Endothelial cell of umbilical vein (primary cell): ENCODE measurements at regions not wholly inside any gene's neighbourhood (a gene's known extent, or its start where the extent isn't known, plus 50 kb on each side); places are given as distances from the start of the nearest gene placed in this dataset.

Source experiments
- BruUV-seq: library from RNA; stranded (reverse); fragments of 400-500 nt; replicated peaks from 2 replicates; lab custom pipeline; 2021; lab: Mats Ljungman, UMichigan
- CTCF ChIA-PET: fragments of 300-600, 350-600 bp; sonication (Branson Sonifier 250); formaldehyde crosslinking; loops from one replicate; lab custom pipeline; 2021; ENCODE audit warnings: antibody characterized with exemption, inconsistent platforms; lab: Charles Lee
- POLR2A ChIA-PET: fragments of 300-600, 350-600 bp; sonication (Branson Sonifier 250); formaldehyde crosslinking; loops from one replicate; lab custom pipeline; 2021; ENCODE audit warnings: antibody characterized with exemption, inconsistent platforms; lab: Charles Lee
- DNase-seq: peaks from one replicate; pipeline ENCODE4 v3.0.0-alpha.2; 2011; ENCODE audit warnings: low read depth, low spot score
- FAIRE-seq: peaks from 2 replicates; lab custom pipeline; 2011; peaks lifted over from hg19 to GRCh38; lab: Jason Lieb, UNC
- H2AFZ ChIP-seq: 2 replicates; pipeline ENCODE4 v1.6.0; 2012; ENCODE audit warnings: low read depth, low read length, control low read depth, inconsistent platforms
- H3K27ac ChIP-seq: 2 replicates; pipeline ENCODE4 v1.5.1; 2011; ENCODE audit warnings: low read depth, mild to moderate bottlenecking, control low read depth, low read length, moderate library complexity; ENCODE audit not compliant: insufficient read depth
- H3K27me3 ChIP-seq, 2 experiments: 2 replicates each; pipeline versions ENCODE4 v1.6.0 to v1.6.1; 2011; ENCODE audit warnings: low read length in 2 of 2, mixed read lengths in 1 of 2; ENCODE audit not compliant: control insufficient read depth in 2 of 2, insufficient read depth in 2 of 2
- H3K36me3 ChIP-seq, 2 experiments: 2 replicates in 1 of 2; 3 replicates in 1 of 2; pipeline ENCODE4 v1.5.1; 2011; ENCODE audit warnings: low read length in 2 of 2, mild to moderate bottlenecking in 1 of 2, moderate library complexity in 1 of 2; ENCODE audit not compliant: control insufficient read depth in 2 of 2, insufficient read depth in 2 of 2; ENCODE audit errors: extremely low read depth in 1 of 2
- H3K4me1 ChIP-seq: 3 replicates; pipeline ENCODE4 v1.5.1; 2011; ENCODE audit warnings: mild to moderate bottlenecking, low read length; ENCODE audit not compliant: control insufficient read depth, insufficient read depth; ENCODE audit errors: extremely low read depth
- H3K4me2 ChIP-seq: 2 replicates; pipeline ENCODE4 v1.6.1; 2011; ENCODE audit warnings: low read length, control low read depth, mixed read lengths; ENCODE audit not compliant: insufficient read depth
- H3K4me3 ChIP-seq, 3 experiments: fragments of 200-600 bp in 1 of 3; sonication (generic), shearing (Covaris generic) in 1 of 3; replicated peaks in 1 of 3; 2 replicates each; pipeline ENCODE4 v1.5.1; 2011 to 2016; ENCODE audit warnings: control low read depth in 3 of 3, low read length in 3 of 3, mild to moderate bottlenecking in 2 of 3, inconsistent platforms in 1 of 3, low read depth in 1 of 3, moderate library complexity in 1 of 3; ENCODE audit not compliant: insufficient read depth in 1 of 3
- H3K79me2 ChIP-seq: 2 replicates; pipeline ENCODE4 v1.6.0; 2012; ENCODE audit warnings: low read length, inconsistent platforms; ENCODE audit not compliant: control insufficient read depth, insufficient read depth
- H3K9ac ChIP-seq: replicated peaks from 2 replicates; pipeline ENCODE3; 2011; ENCODE audit warnings: low read length, control low read depth; ENCODE audit not compliant: insufficient read depth; ENCODE audit errors: extremely low read depth
- H3K9me1 ChIP-seq: replicated peaks from 3 replicates; pipeline ENCODE4 v1.6.0; 2011; ENCODE audit warnings: mild to moderate bottlenecking, low read length; ENCODE audit not compliant: control insufficient read depth, insufficient read depth; ENCODE audit errors: extremely low read depth
- H3K9me3 ChIP-seq: replicated peaks from 2 replicates; pipeline ENCODE4 v1.5.1; 2012; ENCODE audit warnings: low read length, inconsistent platforms; ENCODE audit not compliant: control insufficient read depth, insufficient read depth
- H4K20me1 ChIP-seq: replicated peaks from 2 replicates; pipeline ENCODE3; 2011; ENCODE audit warnings: mild to moderate bottlenecking, low read length; ENCODE audit not compliant: control insufficient read depth, insufficient read depth; ENCODE audit errors: extremely low read depth
- EZH2 ChIP-seq: IDR thresholded peaks from 2 replicates; pipeline ENCODE4 v1.6.1; 2012; ENCODE audit warnings: borderline replicate concordance, low read depth, mild to moderate bottlenecking, moderate library complexity, low read length, inconsistent platforms; ENCODE audit not compliant: severe bottlenecking
- FOS ChIP-seq: IDR thresholded peaks from 2 replicates; pipeline ENCODE4 v1.6.1; 2011; ENCODE audit warnings: mild to moderate bottlenecking, low read length, moderate library complexity, borderline replicate concordance; ENCODE audit not compliant: insufficient read depth
- GATA2 ChIP-seq: IDR thresholded peaks from 2 replicates; pipeline ENCODE4 v1.7.0; 2011; ENCODE audit warnings: low read depth, mild to moderate bottlenecking, moderate library complexity, mixed read lengths, low read length; ENCODE audit not compliant: insufficient read length, insufficient read depth
- JUN ChIP-seq: IDR thresholded peaks from 2 replicates; pipeline ENCODE4 v1.6.1; 2011; ENCODE audit warnings: borderline replicate concordance, low read depth; ENCODE audit not compliant: insufficient read length, insufficient read depth
- MYC ChIP-seq: IDR thresholded peaks from one replicate; pipeline ENCODE4 v1.6.1; 2011; ENCODE audit warnings: mild to moderate bottlenecking, low read depth, low read length
- POLR2A ChIP-seq: IDR thresholded peaks from 2 replicates; pipeline ENCODE4 v1.6.1; 2012; ENCODE audit warnings: low read depth, mild to moderate bottlenecking, control low read depth, low read length
- POLR2AphosphoS5 ChIP-seq: IDR thresholded peaks from 2 replicates; pipeline ENCODE4 v1.6.1; 2012; ENCODE audit warnings: low read depth, mild to moderate bottlenecking, control low read depth, low read length, moderate library complexity; ENCODE audit not compliant: insufficient read depth
- dilution Hi-C: fragments of 300-500 bp; cut with MboI; formaldehyde crosslinking; loops from one replicate; pipeline ENCODE4 v1.15.0; 2019; ENCODE audit warnings: low sequenced_read_pairs; ENCODE audit not compliant: extremely low pct_ligation_motif_present
- intact Hi-C: fragments of 100-400 bp; cut with micrococcal nuclease; formaldehyde crosslinking; loops from one replicate; pipeline ENCODE4 v1.10.0; 2022
- TF ChIP-seq, protein P1 (sequence below), 2 donors: IDR thresholded peaks; 1 replicate in 1 of 2; 2 replicates in 1 of 2; pipeline ENCODE4 v1.5.1; 2011; ENCODE audit warnings: low read length in 2 of 2, mild to moderate bottlenecking in 2 of 2, moderate library complexity in 2 of 2, control low read depth in 1 of 2, inconsistent platforms in 1 of 2, low read depth in 1 of 2; ENCODE audit not compliant: insufficient read depth in 1 of 2; ENCODE audit errors: extremely low read depth in 1 of 2
- TF ChIP-seq, protein P2 (sequence below): IDR thresholded peaks from 2 replicates; pipeline ENCODE4 v1.6.1; 2011; ENCODE audit not compliant: insufficient read depth, insufficient read length

GRCh38 chr21:41622831-41623548 is 115.0 kb upstream of the TMPRSS2 start:
- H3K27ac ChIP-seq = no peak overlapping the region
- H3K9me1 ChIP-seq = no peaks in the 10 kb centered on the region
- H3K9ac ChIP-seq = no peak overlapping the region
- TF ChIP-seq MYC (no peak), POLR2A (no peak)
- TF ChIP-seq, protein P1, sequence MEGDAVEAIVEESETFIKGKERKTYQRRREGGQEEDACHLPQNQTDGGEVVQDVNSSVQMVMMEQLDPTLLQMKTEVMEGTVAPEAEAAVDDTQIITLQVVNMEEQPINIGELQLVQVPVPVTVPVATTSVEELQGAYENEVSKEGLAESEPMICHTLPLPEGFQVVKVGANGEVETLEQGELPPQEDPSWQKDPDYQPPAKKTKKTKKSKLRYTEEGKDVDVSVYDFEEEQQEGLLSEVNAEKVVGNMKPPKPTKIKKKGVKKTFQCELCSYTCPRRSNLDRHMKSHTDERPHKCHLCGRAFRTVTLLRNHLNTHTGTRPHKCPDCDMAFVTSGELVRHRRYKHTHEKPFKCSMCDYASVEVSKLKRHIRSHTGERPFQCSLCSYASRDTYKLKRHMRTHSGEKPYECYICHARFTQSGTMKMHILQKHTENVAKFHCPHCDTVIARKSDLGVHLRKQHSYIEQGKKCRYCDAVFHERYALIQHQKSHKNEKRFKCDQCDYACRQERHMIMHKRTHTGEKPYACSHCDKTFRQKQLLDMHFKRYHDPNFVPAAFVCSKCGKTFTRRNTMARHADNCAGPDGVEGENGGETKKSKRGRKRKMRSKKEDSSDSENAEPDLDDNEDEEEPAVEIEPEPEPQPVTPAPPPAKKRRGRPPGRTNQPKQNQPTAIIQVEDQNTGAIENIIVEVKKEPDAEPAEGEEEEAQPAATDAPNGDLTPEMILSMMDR (IDR thresholded peaks at IDR 0.05; ENCODE audit: extremely low read depth in 1 of 2, insufficient read depth in 1 of 2, low read depth in 1 of 2, low read length in 2 of 2) = no peak
- no peaks in the 10 kb centered on the region for H3K9me3 ChIP-seq
- FAIRE-seq = no peak
- H3K4me2 ChIP-seq = no peak overlapping the region
- ChIA-PET CTCF (interaction anchor here (0.9 to 1.2 kb wide), 4 partner anchors 10 to 194 kb away, joined by 3 to 7 read pairs (median 3); no protein-coding TSS in a partner anchor), POLR2A (no interaction called here)
- no peaks in the 10 kb centered on the region for H3K4me1 ChIP-seq
- dilution Hi-C loops = no loop called here
- no peaks in the 10 kb centered on the region for H3K79me2 ChIP-seq
- no peaks in the 10 kb centered on the region for H3K27me3 ChIP-seq
- no TSS peak for BruUV-seq
- no peak overlapping the region for H2AFZ ChIP-seq
- H4K20me1 ChIP-seq = no peaks in the 10 kb centered on the region
- H3K36me3 ChIP-seq = no peaks in the 10 kb centered on the region
- DNase-seq = no peak
- intact Hi-C loops = no loop called here
- H3K4me3 ChIP-seq = no peak overlapping the region

DNA sequence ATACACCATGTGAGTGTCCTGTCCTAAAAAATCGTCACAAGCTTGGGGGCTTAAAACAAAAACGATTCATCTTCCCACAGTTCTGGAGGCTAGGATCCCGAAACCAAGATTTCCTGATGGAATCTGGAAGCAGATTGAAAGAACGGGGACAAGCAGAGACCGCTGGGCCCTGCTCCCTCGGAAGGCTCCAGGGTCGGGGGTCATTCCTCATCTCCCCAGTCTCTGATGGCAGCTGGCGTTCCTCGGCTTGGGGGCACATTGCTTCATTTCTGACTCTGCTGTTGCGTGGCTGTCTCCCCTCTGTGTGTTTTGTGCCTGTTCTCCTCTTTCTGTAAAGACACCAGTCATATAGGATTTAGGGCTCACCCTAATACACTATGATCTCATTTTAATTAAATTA is 114.2 kb upstream of the TMPRSS2 start:
- no peak overlapping the region for H3K4me2 ChIP-seq
- FAIRE-seq (no peak), DNase-seq (no peak)
- no peak overlapping the region for H3K4me3 ChIP-seq
- intact Hi-C loops = no loop called here
- BruUV-seq = no TSS peak
- no peak overlapping the region for H2AFZ ChIP-seq
- dilution Hi-C loops = no loop called here
- H3K27me3 ChIP-seq = no peaks in the 10 kb centered on the region
- H3K9ac ChIP-seq = no peak overlapping the region
- no peaks in the 10 kb centered on the region for H4K20me1 ChIP-seq
- no peaks in the 10 kb centered on the region for H3K9me3 ChIP-seq
- ChIA-PET POLR2A (no interaction called here), CTCF (interaction anchor here (1.1 kb wide), 1 partner anchor 156 kb away, joined by 3 read pairs; no protein-coding TSS in a partner anchor)
- H3K9me1 ChIP-seq = no peaks in the 10 kb centered on the region
- TF ChIP-seq, protein P1 (IDR thresholded peaks at IDR 0.05; ENCODE audit: extremely low read depth in 1 of 2, insufficient read depth in 1 of 2, low read depth in 1 of 2, low read length in 2 of 2) = no peak
- TF ChIP-seq POLR2AphosphoS5 (no peak), POLR2A (no peak), GATA2 (no peak), FOS (no peak), EZH2 (no peak), JUN (no peak), MYC (no peak)
- TF ChIP-seq, protein P2, sequence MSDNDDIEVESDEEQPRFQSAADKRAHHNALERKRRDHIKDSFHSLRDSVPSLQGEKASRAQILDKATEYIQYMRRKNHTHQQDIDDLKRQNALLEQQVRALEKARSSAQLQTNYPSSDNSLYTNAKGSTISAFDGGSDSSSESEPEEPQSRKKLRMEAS = no peak
- no peak overlapping the region for H3K27ac ChIP-seq
- no peaks in the 10 kb centered on the region for H3K36me3 ChIP-seq
- H3K79me2 ChIP-seq = no peaks in the 10 kb centered on the region
- H3K4me1 ChIP-seq = no peaks in the 10 kb centered on the region
